Sigmoid colon (tissue), 6 donors: ENCODE measurements at regions not wholly inside any gene's neighbourhood (a gene's known extent, or its start where the extent isn't known, plus 50 kb on each side); places are given as distances from the start of the nearest gene placed in this dataset.

Experiments used
- DNase-seq: peaks from one replicate; pipeline ENCODE4 v3.0.0-alpha.2; 2019
- H3K27ac ChIP-seq, 4 donors: fragments of 200-600 bp; sonication (generic); one replicate each; pipeline ENCODE4 v1.5.1; 2016 to 2019; ENCODE audit warnings: mild to moderate bottlenecking in 1 of 4
- H3K27me3 ChIP-seq, 3 donors: fragments of 200-600 bp; sonication (generic); one replicate each; pipeline ENCODE4 v1.5.1; 2019; ENCODE audit warnings: mild to moderate bottlenecking in 1 of 3
- H3K36me3 ChIP-seq, 4 donors: fragments of 200-600 bp; sonication (generic); one replicate each; pipeline ENCODE4 v1.5.1; 2016 to 2019
- H3K4me1 ChIP-seq, 4 donors: fragments of 200-600 bp; sonication (generic); one replicate each; pipeline ENCODE4 v1.5.1; 2017 to 2019
- H3K4me3 ChIP-seq, 4 donors: fragments of 200-600 bp; sonication (generic); one replicate each; pipeline ENCODE4 v1.5.1; 2017 to 2019; ENCODE audit warnings: mild to moderate bottlenecking in 2 of 4, moderate library complexity in 1 of 4
- H3K9me3 ChIP-seq, 4 donors: fragments of 200-600 bp in 3 of 4; sonication (generic) in 3 of 4; one replicate each; pipeline versions ENCODE4 v1.5.1 to v1.6.1; 2013 to 2019
- EP300 ChIP-seq, 4 donors: sonication (generic); formaldehyde crosslinking; IDR thresholded peaks; one replicate each; pipeline ENCODE4 v1.6.1; 2017; ENCODE audit warnings: antibody characterized with exemption in 4 of 4
- POLR2A ChIP-seq, 2 donors: fragments of 450-650 bp; IDR thresholded peaks; one replicate each; pipeline ENCODE4 v1.6.1; 2016; ENCODE audit warnings: antibody characterized with exemption in 2 of 2, mild to moderate bottlenecking in 2 of 2, moderate library complexity in 2 of 2
- POLR2AphosphoS5 ChIP-seq, 4 donors: sonication (generic); formaldehyde crosslinking; IDR thresholded peaks; one replicate each; pipeline ENCODE4 v1.6.1; 2017; ENCODE audit warnings: antibody characterized with exemption in 4 of 4
- WGBS, 2 donors: extraction: QIAGEN DNeasy Blood & Tissue Kit; methylation state at CpG; one replicate each; pipeline ENCODE4 v1.1.7; 2013; 5-methylcytosine and 5-hydroxymethylcytosine counted together
- intact Hi-C: fragments of 100-400 bp; cut with DNase I; formaldehyde crosslinking; loops from one replicate; pipeline ENCODE4 v1.15.1; 2023
- TF ChIP-seq, protein P1 (sequence below), 4 experiments: fragments of 450-650 bp in 3 of 4; fragments of 200-600 bp in 1 of 4; IDR thresholded peaks; one replicate each; pipeline ENCODE4 v1.5.1; 2016 to 2019; ENCODE audit warnings: antibody characterized with exemption in 4 of 4, mild to moderate bottlenecking in 3 of 4, moderate library complexity in 2 of 4
- donor health status: healthy with polysubstance abuse.
- donor health status: healthy.

- no peaks in the 10 kb centered on the region for H3K36me3 ChIP-seq
- TF ChIP-seq, protein P1, sequence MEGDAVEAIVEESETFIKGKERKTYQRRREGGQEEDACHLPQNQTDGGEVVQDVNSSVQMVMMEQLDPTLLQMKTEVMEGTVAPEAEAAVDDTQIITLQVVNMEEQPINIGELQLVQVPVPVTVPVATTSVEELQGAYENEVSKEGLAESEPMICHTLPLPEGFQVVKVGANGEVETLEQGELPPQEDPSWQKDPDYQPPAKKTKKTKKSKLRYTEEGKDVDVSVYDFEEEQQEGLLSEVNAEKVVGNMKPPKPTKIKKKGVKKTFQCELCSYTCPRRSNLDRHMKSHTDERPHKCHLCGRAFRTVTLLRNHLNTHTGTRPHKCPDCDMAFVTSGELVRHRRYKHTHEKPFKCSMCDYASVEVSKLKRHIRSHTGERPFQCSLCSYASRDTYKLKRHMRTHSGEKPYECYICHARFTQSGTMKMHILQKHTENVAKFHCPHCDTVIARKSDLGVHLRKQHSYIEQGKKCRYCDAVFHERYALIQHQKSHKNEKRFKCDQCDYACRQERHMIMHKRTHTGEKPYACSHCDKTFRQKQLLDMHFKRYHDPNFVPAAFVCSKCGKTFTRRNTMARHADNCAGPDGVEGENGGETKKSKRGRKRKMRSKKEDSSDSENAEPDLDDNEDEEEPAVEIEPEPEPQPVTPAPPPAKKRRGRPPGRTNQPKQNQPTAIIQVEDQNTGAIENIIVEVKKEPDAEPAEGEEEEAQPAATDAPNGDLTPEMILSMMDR (IDR thresholded peaks at IDR 0.05), result no peak
- TF ChIP-seq POLR2A (IDR thresholded peaks at IDR 0.05) (no peak), EP300 (IDR thresholded peaks at IDR 0.05) (no peak), POLR2AphosphoS5 (IDR thresholded peaks at IDR 0.05) (no peak)
- H3K9me3 ChIP-seq, result no peaks in the 10 kb centered on the region
- no peaks in the 10 kb centered on the region for H3K27me3 ChIP-seq
- no peak overlapping the region for H3K27ac ChIP-seq
- no peak overlapping the region for H3K4me3 ChIP-seq
- DNase-seq, result no peak
- intact Hi-C loops, result no loop called here
- WGBS, 2 donors, result 92 to 97% methylated on average over 3 of the region's 3 CpGs
- no peaks in the 10 kb centered on the region for H3K4me1 ChIP-seq
Measured at GRCh38 chr2:234671716-234672115, 174.8 kb upstream of the ARL4C start.

GRCh38 chr2:234671231-234671630, 174.3 kb upstream of the ARL4C start:
- H3K4me3 ChIP-seq, result no peak overlapping the region
- H3K27me3 ChIP-seq, result no peaks in the 10 kb centered on the region
- no peak for DNase-seq
- H3K27ac ChIP-seq, result no peak overlapping the region
- TF ChIP-seq, protein P1 (IDR thresholded peaks at IDR 0.05), result no peak
- TF ChIP-seq POLR2A (IDR thresholded peaks at IDR 0.05) (no peak), POLR2AphosphoS5 (IDR thresholded peaks at IDR 0.05) (no peak), EP300 (IDR thresholded peaks at IDR 0.05) (no peak)
- no peaks in the 10 kb centered on the region for H3K9me3 ChIP-seq
- no peaks in the 10 kb centered on the region for H3K36me3 ChIP-seq
- no peaks in the 10 kb centered on the region for H3K4me1 ChIP-seq
- intact Hi-C loops, result no loop called here
- WGBS, 2 donors, result 87 to 91% methylated on average over 3 of the region's 3 CpGs

DNA sequence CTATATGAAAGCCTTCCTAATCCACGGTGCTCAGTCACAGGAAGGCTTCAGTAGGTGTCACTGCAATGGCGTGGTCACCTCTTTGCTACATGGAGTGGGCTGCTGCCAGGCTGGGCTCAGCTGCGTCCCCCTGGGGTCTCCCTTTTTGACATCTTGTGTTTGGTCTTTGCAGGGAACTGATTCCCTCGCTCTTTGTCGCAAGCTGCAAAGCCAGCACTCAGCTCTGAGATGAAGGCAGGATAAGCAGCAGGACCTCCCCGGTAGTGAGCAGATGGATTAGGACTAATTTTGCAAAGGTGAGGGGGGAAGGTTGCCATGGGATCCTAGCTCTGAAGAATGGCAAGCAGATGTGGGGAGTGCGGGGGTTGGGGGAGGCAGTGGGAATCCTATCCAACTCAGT, 173.9 kb upstream of the ARL4C start:
- Histone ChIP-seq H3K4me3 (no peak overlapping the region), H3K36me3 (no peaks in the 10 kb centered on the region), H3K9me3 (no peaks in the 10 kb centered on the region), H3K4me1 (no peaks in the 10 kb centered on the region), H3K27me3 (no peaks in the 10 kb centered on the region), H3K27ac (no peak overlapping the region)
- 94 to 95% methylated on average over 7 of the region's 7 CpGs for WGBS, 2 donors
- TF ChIP-seq POLR2AphosphoS5 (IDR thresholded peaks at IDR 0.05) (no peak), POLR2A (IDR thresholded peaks at IDR 0.05) (no peak), EP300 (IDR thresholded peaks at IDR 0.05) (no peak)
- TF ChIP-seq, protein P1 (IDR thresholded peaks at IDR 0.05), result no peak
- no peak for DNase-seq
- intact Hi-C loops, result no loop called here

GRCh38 chr2:234670052-234670451, 173.2 kb upstream of the ARL4C start:
- intact Hi-C loops, result no loop called here
- DNase-seq, result no peak
- H3K4me1 ChIP-seq, result no peaks in the 10 kb centered on the region
- H3K27ac ChIP-seq, result no peak overlapping the region
- H3K27me3 ChIP-seq, result no peaks in the 10 kb centered on the region
- TF ChIP-seq POLR2AphosphoS5 (IDR thresholded peaks at IDR 0.05) (no peak), EP300 (IDR thresholded peaks at IDR 0.05) (no peak), POLR2A (IDR thresholded peaks at IDR 0.05) (no peak)
- TF ChIP-seq, protein P1 (IDR thresholded peaks at IDR 0.05), result no peak
- no peaks in the 10 kb centered on the region for H3K9me3 ChIP-seq
- H3K36me3 ChIP-seq, result no peaks in the 10 kb centered on the region
- 81 to 85% methylated on average over 3 of the region's 3 CpGs for WGBS, 2 donors
- no peak overlapping the region for H3K4me3 ChIP-seq

- 73 to 90% methylated on average over 2 of the region's 2 CpGs for WGBS, 2 donors
- H3K27ac ChIP-seq, result no peak overlapping the region
- no peaks in the 10 kb centered on the region for H3K27me3 ChIP-seq
- H3K36me3 ChIP-seq, result no peaks in the 10 kb centered on the region
- DNase-seq, result no peak
- no peak overlapping the region for H3K4me3 ChIP-seq
- H3K4me1 ChIP-seq, result no peaks in the 10 kb centered on the region
- TF ChIP-seq, protein P1 (IDR thresholded peaks at IDR 0.05), result no peak
- no peak for TF ChIP-seq POLR2A (IDR thresholded peaks at IDR 0.05)
- TF ChIP-seq POLR2AphosphoS5 (IDR thresholded peaks at IDR 0.05), result no peak
- no peak for TF ChIP-seq EP300 (IDR thresholded peaks at IDR 0.05)
- no peaks in the 10 kb centered on the region for H3K9me3 ChIP-seq
- intact Hi-C loops, result no loop called here
Measured at GRCh38 chr2:234669621-234670020, 172.7 kb upstream of the ARL4C start.
